B cell (primary cell): ENCODE measurements at regions not wholly inside any gene's neighbourhood (a gene's known extent, or its start where the extent isn't known, plus 50 kb on each side); places are given as distances from the start of the nearest gene placed in this dataset.

ENCODE experiments used
- ATAC-seq: fragments of 200-7000 bp; cut with Tn5 transposase; one replicate; pipeline ENCODE4 v1.10.0; 2021; ENCODE audit warnings: low read depth, mild to moderate bottlenecking, moderate number of reproducible peaks, moderate library complexity
- CTCF ChIA-PET: fragments of 350-600 bp; sonication (Branson Sonifier 250); formaldehyde crosslinking; loops from one replicate; lab custom pipeline; 2021; ENCODE audit warnings: antibody characterized with exemption, inconsistent platforms; lab: Charles Lee
- POLR2A ChIA-PET: fragments of 350-600 bp; sonication (Branson Sonifier 250); formaldehyde crosslinking; loops from one replicate; lab custom pipeline; 2021; ENCODE audit warnings: antibody characterized with exemption; lab: Charles Lee
- DNase-seq: peaks from one replicate; pipeline ENCODE4 v3.0.0; 2013
- H2AFZ ChIP-seq: 2 replicates; pipeline ENCODE4 v1.6.1; 2012; ENCODE audit warnings: mild to moderate bottlenecking, low read depth, low read length; ENCODE audit not compliant: insufficient read depth, poor library complexity, severe bottlenecking
- H3K27ac ChIP-seq, 2 donors: 1 replicate in 1 of 2; 2 replicates in 1 of 2; pipeline ENCODE4 v1.5.1; 2012 to 2013; ENCODE audit warnings: low read length in 2 of 2, mild to moderate bottlenecking in 2 of 2, moderate library complexity in 1 of 2
- H3K27me3 ChIP-seq, 4 experiments: fragments of 200-600 bp in 1 of 4; sonication (generic) in 1 of 4; replicated peaks in 1 of 4; 1 replicate in 2 of 4; 2 replicates in 2 of 4; pipeline versions ENCODE4 v1.6.1 to v1.7.0; 2013 to 2016; ENCODE audit warnings: low read length in 3 of 4, mild to moderate bottlenecking in 2 of 4, mixed read lengths in 1 of 4, moderate library complexity in 1 of 4; ENCODE audit not compliant: insufficient read depth in 4 of 4, control insufficient read depth in 3 of 4; ENCODE audit errors: control extremely low read depth in 1 of 4
- H3K36me3 ChIP-seq, 2 experiments: replicated peaks in 1 of 2; 1 replicate in 1 of 2; 2 replicates in 1 of 2; pipeline versions ENCODE4 v1.6.1 to v1.7.1; 2013; ENCODE audit warnings: low read length in 1 of 2; ENCODE audit not compliant: insufficient read depth in 2 of 2, control insufficient read depth in 1 of 2; ENCODE audit errors: control extremely low read depth in 1 of 2, extremely low read depth in 1 of 2
- H3K4me1 ChIP-seq, 2 donors: fragments of 200-600 bp in 1 of 2; sonication (generic) in 1 of 2; 1 replicate in 1 of 2; 2 replicates in 1 of 2; pipeline versions ENCODE4 v1.5.1 to v1.6.1; 2013 to 2017; ENCODE audit warnings: low read length in 2 of 2; ENCODE audit not compliant: control insufficient read depth in 2 of 2, insufficient read depth in 2 of 2
- H3K4me2 ChIP-seq: replicated peaks from 2 replicates; pipeline ENCODE3; 2012; ENCODE audit warnings: mild to moderate bottlenecking, low read depth, low read length; ENCODE audit not compliant: poor library complexity, severe bottlenecking
- H3K4me3 ChIP-seq, 5 experiments: fragments of 200-600 bp in 1 of 5; sonication (generic) in 1 of 5; 1 replicate in 3 of 5; 2 replicates in 2 of 5; pipeline versions ENCODE4 v1.5.1 to v1.7.0; 2011 to 2016; ENCODE audit warnings: low read length in 4 of 5, mild to moderate bottlenecking in 4 of 5, low read depth in 2 of 5, control low read depth in 1 of 5, moderate library complexity in 1 of 5; ENCODE audit not compliant: insufficient read depth in 1 of 5; ENCODE audit errors: control extremely low read depth in 1 of 5, extremely low read depth in 1 of 5
- H3K79me2 ChIP-seq: fragments of 200-600 bp; sonication (generic); one replicate; pipeline ENCODE4 v1.6.0; 2016; ENCODE audit warnings: low read length; ENCODE audit not compliant: control insufficient read depth, insufficient read depth
- H3K9ac ChIP-seq: fragments of 200-600 bp; sonication (generic); 2 replicates; pipeline ENCODE4 v1.6.1; 2017; ENCODE audit warnings: mild to moderate bottlenecking, low read length, moderate library complexity
- H3K9me3 ChIP-seq, 3 donors: one replicate each; pipeline versions ENCODE4 v1.6.1 to v1.7.1; 2013; ENCODE audit warnings: low read length in 2 of 3; ENCODE audit not compliant: control insufficient read depth in 2 of 3, insufficient read depth in 1 of 3; ENCODE audit errors: control extremely low read depth in 1 of 3
- H4K20me1 ChIP-seq: 2 replicates; pipeline ENCODE4 v1.6.0; 2012; ENCODE audit warnings: mild to moderate bottlenecking, low read length; ENCODE audit not compliant: insufficient read depth, control insufficient read depth, poor library complexity, severe bottlenecking
- H3K27ac Mint-ChIP-seq: one replicate; pipeline ENCODE4 v1.8.0; 2021; ENCODE audit warnings: mixed read lengths
- H3K27me3 Mint-ChIP-seq: one replicate; pipeline ENCODE4 v1.8.0; 2021; ENCODE audit warnings: mixed read lengths
- H3K4me1 Mint-ChIP-seq: one replicate; pipeline ENCODE4 v1.8.0; 2021; ENCODE audit warnings: mixed read lengths
- H3K4me3 Mint-ChIP-seq: one replicate; pipeline ENCODE4 v1.8.0; 2021; ENCODE audit warnings: mixed read lengths
- H3K9me3 Mint-ChIP-seq: one replicate; pipeline ENCODE4 v1.8.0; 2022; ENCODE audit warnings: mixed read lengths; ENCODE audit not compliant: insufficient read depth
- CTCF ChIP-seq: fragments of 200-600 bp; IDR thresholded peaks from one replicate; pipeline ENCODE4 v1.8.0; 2022; ENCODE audit warnings: antibody characterized with exemption, mild to moderate bottlenecking
- EZH2 ChIP-seq: IDR thresholded peaks from 2 replicates; pipeline ENCODE4 v1.6.1; 2012; ENCODE audit warnings: borderline replicate concordance, low read depth, mild to moderate bottlenecking, moderate library complexity, low read length; ENCODE audit not compliant: insufficient read depth, poor library complexity, severe bottlenecking
- WGBS: methylation state at CpG from one replicate; pipeline ENCODE4 v1.1.5; 2013; ENCODE audit warnings: missing lambda C conversion rate; ENCODE audit not compliant: insufficient coverage; 5-methylcytosine and 5-hydroxymethylcytosine counted together
- intact Hi-C: fragments of 100-400 bp; cut with micrococcal nuclease; formaldehyde crosslinking; loops from one replicate; pipeline ENCODE4 v1.10.0; 2022

GRCh38 chr5:29157975-29158374, 2035.5 kb upstream of the CDH6 start:
- H2AFZ ChIP-seq: no peak overlapping the region
- ATAC-seq (no peak), DNase-seq (no peak)
- no peak overlapping the region for H3K27ac ChIP-seq
- H3K4me1 Mint-ChIP-seq: no peaks in the 10 kb centered on the region
- H3K9me3 Mint-ChIP-seq: peaks cover 5% of the 10 kb centered on the region
- H3K4me1 ChIP-seq: no peaks in the 10 kb centered on the region
- no peaks in the 10 kb centered on the region for H4K20me1 ChIP-seq
- H3K9ac ChIP-seq: no peak overlapping the region
- H3K79me2 ChIP-seq: no peaks in the 10 kb centered on the region
- intact Hi-C loops: no loop called here
- H3K36me3 ChIP-seq: no peaks in the 10 kb centered on the region
- no CpG with 5 or more reads among the region's 1 CpG for WGBS
- ChIA-PET CTCF (no interaction called here), POLR2A (no interaction called here)
- H3K4me2 ChIP-seq: no peak overlapping the region
- no peaks in the 10 kb centered on the region for H3K27me3 ChIP-seq
- H3K4me3 Mint-ChIP-seq: no peak overlapping the region
- no peak for TF ChIP-seq EZH2
- TF ChIP-seq CTCF: no peak
- H3K27me3 Mint-ChIP-seq: no peaks in the 10 kb centered on the region
- H3K27ac Mint-ChIP-seq: no peak overlapping the region
- H3K4me3 ChIP-seq: no peak overlapping the region
- peaks cover 0 to 2% (median 0%) of the 10 kb centered on the region in 3 donors for H3K9me3 ChIP-seq

- H4K20me1 ChIP-seq: no peaks in the 10 kb centered on the region
- H3K4me1 Mint-ChIP-seq: no peaks in the 10 kb centered on the region
- H3K27ac ChIP-seq: no peak overlapping the region
- WGBS: 43% methylated on average over 1 of the region's 2 CpGs
- no peaks in the 10 kb centered on the region for H3K36me3 ChIP-seq
- ChIA-PET POLR2A (no interaction called here), CTCF (no interaction called here)
- no peak for TF ChIP-seq EZH2
- no peak for TF ChIP-seq CTCF
- H2AFZ ChIP-seq: no peak overlapping the region
- no peaks in the 10 kb centered on the region for H3K9me3 ChIP-seq
- no peaks in the 10 kb centered on the region for H3K27me3 ChIP-seq
- intact Hi-C loops: no loop called here
- ATAC-seq (no peak), DNase-seq (no peak)
- H3K27ac Mint-ChIP-seq: no peak overlapping the region
- no peaks in the 10 kb centered on the region for H3K27me3 Mint-ChIP-seq
- no peaks in the 10 kb centered on the region for H3K79me2 ChIP-seq
- H3K4me3 ChIP-seq: no peak overlapping the region
- no peak overlapping the region for H3K4me2 ChIP-seq
- H3K9me3 Mint-ChIP-seq: peaks cover 3% of the 10 kb centered on the region
- no peaks in the 10 kb centered on the region for H3K4me1 ChIP-seq
- no peak overlapping the region for H3K4me3 Mint-ChIP-seq
- H3K9ac ChIP-seq: no peak overlapping the region
Observed at GRCh38 chr5:29150840-29151239, 2042.6 kb upstream of the CDH6 start.
